ENCODE measurements at regions not wholly inside any gene's neighbourhood (a gene's known extent, or its start where the extent isn't known, plus 50 kb on each side); places are given as distances from the start of the nearest gene placed in this dataset.

DNA sequence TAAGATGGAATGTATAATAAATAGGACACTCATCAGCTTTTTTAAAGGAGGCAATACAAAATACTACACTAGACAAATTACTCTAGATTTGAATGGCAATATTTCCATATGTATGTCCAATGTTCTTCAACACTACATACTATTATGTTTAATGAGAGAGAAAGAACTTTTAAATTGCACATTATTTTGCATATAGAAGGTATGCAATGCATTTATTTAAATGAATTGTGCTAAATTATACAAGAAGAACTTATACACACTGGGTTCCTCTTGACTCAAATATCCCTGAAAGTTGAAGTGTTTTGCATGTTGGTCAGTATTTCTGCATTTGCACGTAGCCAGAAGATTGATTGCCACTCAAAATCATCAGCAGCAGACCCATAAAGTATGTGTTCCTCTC, 839.6 kb downstream of the ADGRL2 start:
- DNase-seq (ENCODE audit: low read depth), result no peak

- no peak for DNase-seq (ENCODE audit: low read depth)
Measured at GRCh38 chr1:82634266-82634665, 833.5 kb downstream of the ADGRL2 start.

GRCh38 chr1:82632155-82632554, 831.4 kb downstream of the ADGRL2 start:
- no peak for DNase-seq (ENCODE audit: low read depth)

DNA sequence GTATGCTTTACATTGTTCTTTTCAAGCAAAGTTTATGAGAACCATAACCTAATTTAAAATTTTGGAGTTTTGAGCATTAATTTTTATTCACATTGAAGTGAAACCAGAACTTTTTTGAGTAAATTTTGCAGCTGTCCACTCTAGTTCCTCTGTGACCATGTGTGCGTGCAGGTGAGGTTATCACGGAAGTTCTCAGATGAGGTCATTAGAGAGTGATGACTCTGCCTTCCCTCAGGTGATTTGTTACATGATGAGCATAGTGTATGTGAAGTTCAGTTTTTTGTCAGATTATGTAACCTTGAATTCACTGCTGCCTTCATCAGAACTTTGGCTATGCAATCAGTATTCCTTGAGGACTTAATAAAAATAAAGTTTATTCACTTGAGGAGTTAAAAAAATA, 828.2 kb downstream of the ADGRL2 start:
- DNase-seq (ENCODE audit: low read depth), result no peak

DNA sequence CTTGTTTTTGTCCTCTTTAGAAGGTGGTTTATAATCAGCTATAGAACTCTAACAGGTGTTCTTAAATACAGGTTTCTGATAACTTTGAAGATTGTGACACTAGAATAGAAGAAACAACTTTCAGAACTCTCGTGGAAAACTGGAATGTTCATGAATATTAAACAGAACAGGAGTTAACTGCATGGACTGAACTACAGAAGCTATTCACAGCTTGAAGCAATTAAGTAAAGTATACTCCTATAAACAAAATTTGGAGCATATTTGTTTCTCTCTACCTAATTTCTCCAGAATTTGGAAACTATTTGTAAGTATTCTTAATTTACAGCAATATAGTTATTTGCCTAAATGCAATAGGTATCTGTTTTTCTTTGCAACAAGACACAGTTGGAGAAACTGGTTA, 824.8 kb downstream of the ADGRL2 start:
- DNase-seq (ENCODE audit: low read depth), result no peak

DNA sequence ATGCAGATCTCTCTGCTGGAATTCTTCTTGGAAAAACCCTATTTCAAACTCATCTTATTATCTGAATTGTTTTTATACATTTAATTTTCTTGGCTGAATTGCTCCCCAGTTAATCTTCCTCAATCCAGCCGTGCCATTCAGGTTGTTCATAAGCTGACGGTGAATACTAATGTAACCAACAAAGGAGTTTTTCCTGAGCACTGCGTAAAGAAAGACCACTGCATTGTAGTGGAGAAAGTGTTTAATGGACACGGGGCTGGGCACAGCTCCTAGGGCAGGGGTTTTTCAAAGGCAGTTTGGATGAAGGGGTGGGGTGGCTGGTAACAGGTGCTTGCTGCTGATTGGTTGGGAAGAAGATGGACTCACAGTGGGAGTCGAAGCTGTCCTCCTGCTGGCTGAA, 820.3 kb downstream of the ADGRL2 start:
- DNase-seq (ENCODE audit: low read depth), result no peak

DNA sequence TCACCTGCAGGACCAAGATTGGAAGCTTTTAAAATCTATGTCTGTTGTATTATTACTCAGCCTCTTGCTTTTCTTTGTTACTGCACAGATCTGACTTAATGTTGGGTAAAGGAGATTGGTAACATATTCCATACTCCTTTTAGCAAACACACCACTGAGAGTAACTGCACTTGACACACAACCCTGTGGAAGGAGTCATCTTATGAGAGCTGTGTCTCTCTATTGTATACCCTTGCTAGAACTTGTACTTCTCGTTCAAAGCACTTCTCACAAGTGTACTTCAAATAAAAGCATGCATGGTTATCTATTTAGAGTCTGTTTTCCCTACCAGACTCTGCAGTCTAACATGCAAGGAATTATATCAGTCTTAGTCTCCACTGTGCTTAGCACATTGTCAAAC, 813.4 kb downstream of the ADGRL2 start:
- no peak for DNase-seq (ENCODE audit: low read depth)

DNA sequence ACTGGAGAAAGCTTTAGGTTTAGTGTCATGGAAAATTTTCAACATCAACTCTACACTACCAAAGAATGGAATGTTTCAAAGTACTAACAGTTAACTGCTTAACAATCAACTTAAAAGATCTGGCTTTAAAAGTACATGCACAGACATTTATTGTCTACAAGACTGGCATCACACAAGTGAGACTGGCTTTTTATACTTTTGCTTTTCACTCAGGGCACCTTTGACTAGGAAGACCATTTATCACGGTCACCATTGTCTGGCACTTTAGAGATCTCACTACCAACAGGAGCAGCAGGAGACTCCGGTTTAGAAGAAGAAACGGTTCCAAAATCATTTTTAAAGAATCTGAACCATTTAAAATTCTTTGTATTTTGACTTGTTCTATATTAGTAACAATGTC, 812.3 kb downstream of the ADGRL2 start:
- no peak for DNase-seq (ENCODE audit: low read depth)

DNA sequence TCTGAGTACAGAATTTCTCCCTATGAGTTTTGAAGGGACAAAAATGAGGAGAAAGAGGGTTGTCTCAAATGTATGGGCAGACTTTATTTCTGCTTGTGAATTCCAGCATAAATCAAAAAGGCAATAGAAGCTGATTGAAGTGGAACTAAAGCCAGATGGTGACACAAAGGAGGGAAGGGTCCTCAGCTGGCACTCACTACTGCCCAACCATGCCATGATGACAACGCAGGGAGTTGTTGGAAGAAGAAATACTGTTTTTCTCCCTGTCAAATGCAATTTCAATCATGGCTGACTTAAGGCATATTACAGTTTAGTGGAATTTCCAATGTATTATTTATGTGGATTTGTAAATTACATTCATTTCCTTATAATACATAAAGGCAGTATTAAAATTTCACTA, 805.8 kb downstream of the ADGRL2 start:
- DNase-seq (ENCODE audit: low read depth), result no peak

DNA sequence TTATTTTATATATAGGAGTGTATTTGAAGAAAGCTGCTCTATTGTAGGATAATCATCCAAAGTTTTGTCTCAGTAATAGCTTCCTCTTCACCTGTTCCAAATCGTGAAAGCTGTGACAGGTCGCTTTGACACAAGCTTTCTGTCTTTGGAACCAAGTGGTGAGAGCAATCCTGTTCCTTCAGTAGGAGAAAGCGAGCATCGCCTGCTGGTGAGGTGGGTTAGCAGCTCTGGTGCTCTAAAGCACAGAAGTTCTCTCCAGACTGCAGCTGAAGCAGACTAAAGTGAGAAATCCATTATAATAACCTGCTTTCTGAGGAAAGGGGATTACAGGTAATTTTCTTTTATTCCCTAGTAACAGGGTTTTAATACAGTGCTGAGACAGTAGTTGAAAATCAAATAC, 803.8 kb downstream of the ADGRL2 start:
- no peak for DNase-seq (ENCODE audit: low read depth)

DNA sequence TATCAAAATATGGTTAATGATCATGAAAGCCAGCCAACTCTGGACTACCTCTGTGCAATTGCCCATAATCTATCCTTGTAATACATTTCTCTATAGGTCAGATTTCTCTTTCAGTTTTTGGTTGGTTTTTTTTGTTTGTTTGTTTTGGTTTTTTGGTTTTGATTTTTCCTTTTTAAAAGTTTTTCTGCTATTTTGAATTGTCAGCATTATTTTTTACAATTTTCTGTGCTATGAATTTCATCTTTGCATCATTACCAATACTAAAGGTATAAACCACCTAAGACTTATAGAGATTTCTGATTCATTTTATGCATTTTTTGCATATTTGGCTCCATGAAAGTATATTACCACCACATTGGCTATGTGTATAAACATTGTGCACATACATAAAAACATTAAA, 799.6 kb downstream of the ADGRL2 start:
- DNase-seq (ENCODE audit: low read depth), result no peak

GRCh38 chr1:82598812-82599211, 798.1 kb downstream of the ADGRL2 start:
- no peak for DNase-seq (ENCODE audit: low read depth)

DNA sequence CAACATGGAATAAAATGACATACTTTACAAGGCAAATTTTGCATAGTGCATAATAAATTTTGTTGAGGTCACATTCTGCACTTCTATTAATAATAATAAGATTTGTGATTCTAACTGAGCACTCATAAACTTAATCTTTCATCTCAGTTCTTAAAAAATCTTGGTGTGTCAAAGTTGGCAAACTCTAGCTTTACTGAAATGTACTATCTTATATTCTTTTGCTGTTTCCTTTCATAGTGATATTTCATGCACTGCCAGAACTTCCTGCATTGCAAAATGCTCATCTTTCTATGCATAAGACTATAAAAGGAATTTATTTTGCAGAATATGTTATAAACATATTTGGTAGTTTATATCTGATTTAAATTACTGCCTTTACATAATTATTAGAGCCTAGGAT, 797.6 kb downstream of the ADGRL2 start:
- no peak for DNase-seq (ENCODE audit: low read depth)

GRCh38 chr1:82597649-82598048, 796.9 kb downstream of the ADGRL2 start:
- DNase-seq (ENCODE audit: low read depth), result no peak

DNA sequence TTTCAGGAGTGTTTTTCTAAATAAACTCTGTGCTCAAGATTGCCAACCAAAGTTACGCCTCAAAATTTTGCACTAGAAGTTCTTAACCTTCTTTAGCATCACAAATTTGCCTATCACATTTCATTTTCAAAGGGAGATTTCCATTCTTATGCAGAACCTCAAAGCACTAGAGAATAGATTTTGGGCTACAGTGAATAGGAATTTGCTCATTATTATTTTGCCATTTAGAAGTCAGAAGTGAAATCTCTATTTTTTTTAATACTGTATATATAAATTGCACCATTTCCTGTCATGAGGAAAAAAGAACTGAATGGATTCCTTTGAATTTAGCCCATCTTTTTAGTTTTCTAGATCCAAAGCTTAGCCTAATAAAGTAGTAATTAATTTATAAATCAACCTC, 796.4 kb downstream of the ADGRL2 start:
- no peak for DNase-seq (ENCODE audit: low read depth)

- DNase-seq (ENCODE audit: low read depth), result no peak
Measured at GRCh38 chr1:82593561-82593960, 792.8 kb downstream of the ADGRL2 start.

- DNase-seq (ENCODE audit: low read depth), result no peak
Measured at GRCh38 chr1:82589588-82589987, 788.9 kb downstream of the ADGRL2 start.

GRCh38 chr1:82587371-82587770, 786.6 kb downstream of the ADGRL2 start:
- DNase-seq (ENCODE audit: low read depth), result no peak

DNA sequence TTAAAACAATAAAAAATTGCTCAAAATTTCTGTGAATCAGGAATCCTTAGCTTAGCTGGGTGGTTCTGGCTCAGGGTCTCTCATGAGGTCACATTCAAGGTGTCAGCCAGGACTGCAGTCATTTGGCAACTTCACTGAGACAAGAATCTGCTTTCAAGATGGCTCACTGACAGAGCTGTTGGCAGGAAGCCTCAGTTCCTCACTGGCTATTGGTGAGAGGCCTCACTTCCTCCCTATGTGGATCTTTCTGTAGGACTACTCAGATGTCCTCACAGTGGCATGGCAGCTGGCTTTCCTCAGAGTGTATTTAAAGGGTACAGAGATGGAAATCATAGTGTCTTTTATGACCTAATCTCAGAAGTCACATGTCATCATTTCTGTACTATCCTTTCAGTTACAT, 785.7 kb downstream of the ADGRL2 start:
- DNase-seq (ENCODE audit: low read depth), result no peak

GRCh38 chr1:82582347-82582746, 781.6 kb downstream of the ADGRL2 start:
- no peak for DNase-seq (ENCODE audit: low read depth)

- no peak for DNase-seq (ENCODE audit: low read depth)
Measured at GRCh38 chr1:82578086-82578726, 777.5 kb downstream of the ADGRL2 start.

- no peak for DNase-seq (ENCODE audit: low read depth)
Measured at GRCh38 chr1:82567348-82567747, 766.6 kb downstream of the ADGRL2 start.

DNA sequence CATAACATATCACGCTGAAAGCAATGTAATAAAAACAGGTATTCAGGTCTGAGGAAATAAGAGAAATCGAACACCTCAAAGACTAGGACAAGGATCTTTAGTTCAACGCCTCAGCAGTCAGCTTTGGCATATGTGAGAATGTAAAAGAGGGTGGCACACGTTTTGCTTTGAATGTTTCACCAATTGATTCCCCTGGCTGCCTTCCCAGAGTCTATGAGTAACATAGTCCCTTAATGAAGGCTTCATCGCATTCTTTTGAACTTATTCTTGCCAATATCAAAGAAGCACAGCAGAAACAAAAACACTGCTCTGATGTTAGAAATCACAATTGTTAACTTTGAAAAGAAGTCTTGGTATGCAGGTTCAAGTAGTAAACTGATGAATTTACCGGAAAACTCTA, 764.8 kb downstream of the ADGRL2 start:
- DNase-seq (ENCODE audit: low read depth), result no peak

DNA sequence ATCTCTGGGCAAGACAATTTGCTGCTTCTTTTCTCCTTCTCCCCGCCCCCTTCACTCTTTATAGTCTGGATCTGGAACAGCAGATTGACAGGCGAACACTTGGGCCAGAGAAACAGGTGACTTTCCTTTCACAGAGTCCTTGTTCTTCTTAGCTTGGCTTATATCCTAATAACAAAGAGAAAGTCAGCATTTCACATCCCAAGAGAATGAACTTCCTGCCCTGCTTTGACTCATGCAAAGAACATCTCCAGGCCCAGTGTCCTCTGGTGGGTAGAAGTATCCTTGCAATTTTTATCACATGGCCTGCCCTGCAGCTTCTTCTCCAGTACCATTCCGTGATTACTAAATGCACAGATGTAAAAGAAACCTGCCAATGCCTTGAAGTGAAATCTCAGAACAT, 764.4 kb downstream of the ADGRL2 start:
- DNase-seq (ENCODE audit: low read depth), result no peak

DNA sequence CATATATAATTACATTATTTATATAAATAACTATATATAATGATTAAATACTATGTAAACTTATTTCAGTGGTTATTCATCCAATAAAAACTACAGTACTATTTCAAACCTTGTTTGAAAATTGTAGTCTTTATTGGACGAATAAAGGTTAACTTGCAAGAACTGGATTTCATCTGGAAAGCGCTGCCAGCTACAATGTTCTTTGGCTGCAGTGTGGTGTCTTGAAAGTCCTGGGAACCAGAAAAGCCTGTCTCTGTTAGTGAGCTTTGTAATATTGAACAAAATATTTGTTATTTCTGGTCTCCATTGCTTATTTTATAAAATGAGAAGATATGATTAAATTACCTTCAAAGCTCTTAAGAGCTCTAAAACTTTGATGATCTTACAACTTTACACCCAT, 763.6 kb downstream of the ADGRL2 start:
- DNase-seq (ENCODE audit: low read depth), result no peak

Data from CMK (cell line).